A673 (cell line): ENCODE measurements at regions not wholly inside any gene's neighbourhood (a gene's known extent, or its start where the extent isn't known, plus 50 kb on each side); places are given as distances from the start of the nearest gene placed in this dataset.

ENCODE experiments used
- BruUV-seq: library from RNA; stranded (reverse); fragments of 400-500 nt; replicated peaks from 2 replicates; lab custom pipeline; 2021; lab: Mats Ljungman, UMichigan
- CTCF ChIA-PET: fragments of 300-600 bp; sonication (Branson Sonifier 250); formaldehyde crosslinking; loops from one replicate; lab custom pipeline; 2022; ENCODE audit warnings: antibody characterized with exemption; lab: Charles Lee
- POLR2A ChIA-PET: fragments of 300-600 bp; sonication (Branson Sonifier 250); formaldehyde crosslinking; loops from one replicate; lab custom pipeline; 2022; ENCODE audit warnings: antibody characterized with exemption; ENCODE audit not compliant: low non-redundant PET; lab: Charles Lee
- DNase-seq: peaks from one replicate; pipeline ENCODE4 v3.0.0-alpha.2; 2015; ENCODE audit warnings: low spot score
- H3K27ac ChIP-seq: fragments of 200-600 bp; sonication (generic); 2 replicates; pipeline ENCODE4 v1.5.1; 2016; ENCODE audit warnings: mixed run types, low read depth, mild to moderate bottlenecking, mixed read lengths, antibody characterized with exemption, low read length; ENCODE audit not compliant: poor library complexity, severe bottlenecking
- H3K27me3 ChIP-seq: fragments of 200-600 bp; sonication (generic); replicated peaks from 2 replicates; pipeline ENCODE4 v1.6.1; 2017; ENCODE audit warnings: mixed run types, low read depth, mild to moderate bottlenecking, mixed read lengths, antibody characterized with exemption, low read length; ENCODE audit not compliant: insufficient read depth, poor library complexity
- H3K36me3 ChIP-seq: fragments of 200-600 bp; sonication (generic); 2 replicates; pipeline ENCODE4 v1.6.1; 2016; ENCODE audit warnings: mixed run types, mild to moderate bottlenecking, mixed read lengths, antibody characterized with exemption, low read length; ENCODE audit not compliant: insufficient read depth, poor library complexity, severe bottlenecking
- H3K4me1 ChIP-seq: fragments of 200-600 bp; sonication (generic); 2 replicates; pipeline ENCODE4 v1.6.1; 2017; ENCODE audit warnings: mixed run types, mild to moderate bottlenecking, mixed read lengths, antibody characterized with exemption, low read length; ENCODE audit not compliant: insufficient read depth, poor library complexity, severe bottlenecking
- H3K4me3 ChIP-seq: fragments of 200-600 bp; sonication (generic); 2 replicates; pipeline ENCODE4 v1.5.1; 2016; ENCODE audit warnings: low read depth, mixed run types, mild to moderate bottlenecking, mixed read lengths, low read length; ENCODE audit not compliant: poor library complexity, severe bottlenecking
- H3K9me3 ChIP-seq: fragments of 200-600 bp; sonication (generic); 2 replicates; pipeline ENCODE4 v1.6.1; 2016; ENCODE audit warnings: mixed run types, low read depth, mild to moderate bottlenecking, mixed read lengths, antibody characterized with exemption, low read length; ENCODE audit not compliant: poor library complexity, severe bottlenecking
- CTCF ChIP-seq: fragments of 300-800, 200-600 bp; sonication (generic); conservative IDR thresholded peaks from 2 replicates; pipeline ENCODE4 v1.5.1; 2017; ENCODE audit warnings: low read depth, mild to moderate bottlenecking, antibody characterized with exemption, low read length, moderate library complexity, mixed read lengths
- EZH2 ChIP-seq: fragments of 200-600 bp; sonication (generic); IDR thresholded peaks from 2 replicates; pipeline ENCODE4 v1.6.1; 2017; ENCODE audit warnings: borderline replicate concordance, low read depth, mild to moderate bottlenecking, mixed read lengths, antibody characterized with exemption, low read length; ENCODE audit not compliant: poor library complexity, severe bottlenecking
- intact Hi-C: fragments of 100-400 bp; cut with micrococcal nuclease; formaldehyde crosslinking; loops from one replicate; pipeline ENCODE4 v1.10.0; 2022; ENCODE audit not compliant: unreplicated experiment

- intact Hi-C loops: no loop called here
- Histone ChIP-seq H3K9me3 (no peaks in the 10 kb centered on the region), H3K4me3 (no peak overlapping the region), H3K27me3 (peaks cover 4% of the 10 kb centered on the region), H3K4me1 (no peaks in the 10 kb centered on the region), H3K36me3 (no peaks in the 10 kb centered on the region), H3K27ac (no peak overlapping the region)
- BruUV-seq: no TSS peak
- DNase-seq: no peak
- POLR2A ChIA-PET: no interaction called here
- no peak for TF ChIP-seq EZH2
- no peak for TF ChIP-seq CTCF
- CTCF ChIA-PET: no interaction called here
Observed at GRCh38 chr4:24396988-24397387, 187.4 kb downstream of the DHX15 start.

- no peaks in the 10 kb centered on the region for H3K9me3 ChIP-seq
- peaks cover 4% of the 10 kb centered on the region for H3K27me3 ChIP-seq
- H3K36me3 ChIP-seq: no peaks in the 10 kb centered on the region
- intact Hi-C loops: no loop called here
- DNase-seq: no peak
- CTCF ChIA-PET: no interaction called here
- H3K4me3 ChIP-seq: no peak overlapping the region
- BruUV-seq: no TSS peak
- POLR2A ChIA-PET: no interaction called here
- H3K4me1 ChIP-seq: no peaks in the 10 kb centered on the region
- TF ChIP-seq CTCF (no peak), EZH2 (no peak)
- H3K27ac ChIP-seq: no peak overlapping the region
Observed at GRCh38 chr4:24395937-24396336, 188.4 kb downstream of the DHX15 start.

GRCh38 chr4:24394041-24394440 lies 190.3 kb downstream of the DHX15 start:
- Histone ChIP-seq H3K4me1 (no peaks in the 10 kb centered on the region), H3K9me3 (no peaks in the 10 kb centered on the region), H3K4me3 (no peak overlapping the region), H3K27me3 (peaks cover 4% of the 10 kb centered on the region), H3K36me3 (no peaks in the 10 kb centered on the region), H3K27ac (no peak overlapping the region)
- intact Hi-C loops: no loop called here
- TF ChIP-seq CTCF (no peak), EZH2 (no peak)
- no peak for DNase-seq
- ChIA-PET POLR2A (no interaction called here), CTCF (no interaction called here)
- BruUV-seq: no TSS peak
